ENCODE measurements at regions not wholly inside any gene's neighbourhood (a gene's known extent, or its start where the extent isn't known, plus 50 kb on each side); places are given as distances from the start of the nearest gene placed in this dataset.

GRCh38 chrX:110418316-110419235 lies 59.9 kb downstream of the RTL9 start:
- 0 out of 2 replicates have a peak, but pooled peaks have one; percentile 23 for TF ChIP-seq CTCF (IDR thresholded peaks at IDR 0.05; ENCODE audit: low read length)
- TF ChIP-seq EZH2 (IDR thresholded peaks at IDR 0.05; ENCODE audit: borderline replicate concordance, low read length), result no peak
